Mesendoderm (in vitro differentiated cells): ENCODE measurements at regions not wholly inside any gene's neighbourhood (a gene's known extent, or its start where the extent isn't known, plus 50 kb on each side); places are given as distances from the start of the nearest gene placed in this dataset.
A peak's percentile ranks its signal among the peaks of the same experiment; 100 is the strongest.

Source experiments
- DNase-seq: peaks from one replicate; pipeline ENCODE4 v3.0.0; 2013
- H2AK5ac ChIP-seq: 2 replicates; pipeline ENCODE4 v1.6.1; 2013; ENCODE audit warnings: low read length, inconsistent platforms
- H2BK120ac ChIP-seq: 2 replicates; pipeline ENCODE4 v1.6.1; 2013; ENCODE audit warnings: low read depth, mild to moderate bottlenecking, low read length, moderate library complexity, mixed read lengths
- H2BK15ac ChIP-seq: replicated peaks from 2 replicates; pipeline ENCODE4 v1.6.1; 2013; ENCODE audit warnings: low read depth, mild to moderate bottlenecking, moderate library complexity
- H2BK5ac ChIP-seq: 2 replicates; pipeline ENCODE4 v1.6.1; 2013; ENCODE audit warnings: low read length, inconsistent platforms
- H3K18ac ChIP-seq: 2 replicates; pipeline ENCODE4 v1.6.1; 2013; ENCODE audit warnings: mild to moderate bottlenecking, low read length, mixed read lengths
- H3K23ac ChIP-seq: one replicate; pipeline ENCODE4 v1.6.1; 2013; ENCODE audit warnings: low read length
- H3K27ac ChIP-seq: 2 replicates; pipeline ENCODE4 v1.5.1; 2013; ENCODE audit warnings: low read depth, mild to moderate bottlenecking, inconsistent platforms, low read length, moderate library complexity
- H3K27me3 ChIP-seq: 2 replicates; pipeline ENCODE4 v1.6.1; 2013; ENCODE audit warnings: low read length, control low read depth, mild to moderate bottlenecking, inconsistent platforms; ENCODE audit not compliant: insufficient read depth, poor library complexity
- H3K36me3 ChIP-seq: 2 replicates; pipeline ENCODE4 v1.6.1; 2013; ENCODE audit warnings: low read length, inconsistent platforms; ENCODE audit not compliant: control insufficient read depth, insufficient read depth
- H3K4ac ChIP-seq: one replicate; pipeline ENCODE4 v1.6.1; 2013; ENCODE audit warnings: low read depth, mild to moderate bottlenecking, low read length, moderate library complexity
- H3K4me1 ChIP-seq: 2 replicates; pipeline ENCODE4 v1.6.1; 2013; ENCODE audit warnings: low read depth, low read length, inconsistent platforms; ENCODE audit not compliant: control insufficient read depth
- H3K4me2 ChIP-seq: 2 replicates; pipeline ENCODE4 v1.6.1; 2013; ENCODE audit warnings: low read length
- H3K4me3 ChIP-seq: 2 replicates; pipeline ENCODE4 v1.5.1; 2013; ENCODE audit warnings: mild to moderate bottlenecking, low read length
- H3K56ac ChIP-seq: one replicate; pipeline ENCODE4 v1.6.1; 2013; ENCODE audit warnings: low read length
- H3K79me1 ChIP-seq: 2 replicates; pipeline ENCODE4 v1.6.1; 2013; ENCODE audit warnings: low read length, inconsistent platforms
- H3K79me2 ChIP-seq: 2 replicates; pipeline ENCODE4 v1.6.1; 2013; ENCODE audit warnings: mild to moderate bottlenecking, low read length; ENCODE audit not compliant: control insufficient read depth, insufficient read depth
- H3K9ac ChIP-seq: 2 replicates; pipeline ENCODE4 v1.6.1; 2013; ENCODE audit warnings: low read length, inconsistent platforms
- H4K5ac ChIP-seq: one replicate; pipeline ENCODE4 v1.6.1; 2013; ENCODE audit warnings: low read length
- H4K8ac ChIP-seq: one replicate; pipeline ENCODE4 v1.6.1; 2013; ENCODE audit warnings: low read depth, mild to moderate bottlenecking, control low read depth, low read length, moderate library complexity
- WGBS: extraction: QIAGEN DNeasy Blood & Tissue Kit; methylation state at CpG from one replicate; pipeline ENCODE4 v1.1.7; 2013; ENCODE audit warnings: low lambda C conversion rate, missing lambda C conversion rate; ENCODE audit not compliant: insufficient coverage; ENCODE audit errors: extremely low coverage; 5-methylcytosine and 5-hydroxymethylcytosine counted together

DNA sequence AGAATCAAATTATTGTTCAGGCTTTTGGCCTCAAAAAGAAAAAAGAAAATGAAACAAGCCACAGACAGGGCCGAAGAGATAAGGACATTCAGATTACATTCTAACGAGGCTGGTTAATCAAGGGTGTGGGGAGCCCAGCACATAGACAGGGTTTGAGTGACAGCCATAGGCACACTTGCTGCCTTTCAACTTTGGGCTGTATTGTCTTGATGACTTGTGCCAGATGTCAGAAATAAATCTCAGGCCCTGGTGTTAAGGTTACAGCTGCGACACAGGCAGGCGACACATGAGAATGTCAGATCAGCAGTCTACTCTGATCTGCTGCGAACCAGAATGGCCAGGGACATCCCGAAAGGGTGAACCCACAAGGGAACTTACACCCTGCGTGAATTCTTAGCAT lies 231.2 kb upstream of the ARRDC4 start:
- Histone ChIP-seq H3K18ac (no peak overlapping the region), H3K27ac (no peak overlapping the region), H3K79me2 (no peaks in the 10 kb centered on the region), H3K4me2 (no peak overlapping the region), H2BK120ac (no peak overlapping the region), H3K36me3 (no peaks in the 10 kb centered on the region), H3K4ac (no peak overlapping the region), H4K5ac (no peak overlapping the region), H4K8ac (no peak overlapping the region), H3K56ac (no peak overlapping the region), H3K27me3 (no peaks in the 10 kb centered on the region), H3K4me1 (no peaks in the 10 kb centered on the region), H2AK5ac (no peak overlapping the region), H3K9ac (no peak overlapping the region), H3K4me3 (no peak overlapping the region), H2BK5ac (no peak overlapping the region), H3K79me1 (no peaks in the 10 kb centered on the region), H2BK15ac (no peak overlapping the region), H3K23ac (no peak overlapping the region)
- no peak for DNase-seq
- no CpG with 5 or more reads among the region's 7 CpGs for WGBS

DNA sequence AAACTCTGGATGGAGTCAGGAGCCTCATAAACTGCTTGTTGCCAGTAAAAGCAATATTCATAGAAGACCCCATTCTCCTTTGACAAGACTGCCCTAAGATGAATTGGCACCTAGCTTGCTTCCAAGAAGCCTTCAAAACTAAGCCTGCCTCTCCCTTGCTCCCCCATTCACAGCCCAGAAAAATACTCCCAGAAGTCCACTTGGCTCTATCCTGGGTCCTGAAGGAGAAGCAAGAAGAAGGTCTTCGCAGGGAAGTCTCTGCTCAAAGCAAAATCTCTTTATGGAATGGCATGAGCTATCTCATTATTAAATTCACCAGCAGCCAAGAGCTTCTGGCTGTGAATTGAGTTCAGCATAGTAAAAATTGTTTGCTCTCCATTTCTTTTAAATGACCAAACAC lies 230.2 kb upstream of the ARRDC4 start:
- no peak for DNase-seq
- H3K27ac ChIP-seq: no peak overlapping the region
- H3K4me1 ChIP-seq: no peaks in the 10 kb centered on the region
- H2AK5ac ChIP-seq: no peak overlapping the region
- WGBS: no CpG with 5 or more reads among the region's 1 CpG
- no peaks in the 10 kb centered on the region for H3K27me3 ChIP-seq
- no peaks in the 10 kb centered on the region for H3K79me1 ChIP-seq
- H2BK120ac ChIP-seq: no peak overlapping the region
- H3K4ac ChIP-seq: no peak overlapping the region
- no peak overlapping the region for H3K23ac ChIP-seq
- no peaks in the 10 kb centered on the region for H3K36me3 ChIP-seq
- H2BK5ac ChIP-seq: no peak overlapping the region
- H3K4me2 ChIP-seq: no peak overlapping the region
- no peak overlapping the region for H3K4me3 ChIP-seq
- no peaks in the 10 kb centered on the region for H3K79me2 ChIP-seq
- no peak overlapping the region for H2BK15ac ChIP-seq
- no peak overlapping the region for H4K8ac ChIP-seq
- no peak overlapping the region for H4K5ac ChIP-seq
- H3K18ac ChIP-seq: no peak overlapping the region
- no peak overlapping the region for H3K9ac ChIP-seq
- no peak overlapping the region for H3K56ac ChIP-seq

DNA sequence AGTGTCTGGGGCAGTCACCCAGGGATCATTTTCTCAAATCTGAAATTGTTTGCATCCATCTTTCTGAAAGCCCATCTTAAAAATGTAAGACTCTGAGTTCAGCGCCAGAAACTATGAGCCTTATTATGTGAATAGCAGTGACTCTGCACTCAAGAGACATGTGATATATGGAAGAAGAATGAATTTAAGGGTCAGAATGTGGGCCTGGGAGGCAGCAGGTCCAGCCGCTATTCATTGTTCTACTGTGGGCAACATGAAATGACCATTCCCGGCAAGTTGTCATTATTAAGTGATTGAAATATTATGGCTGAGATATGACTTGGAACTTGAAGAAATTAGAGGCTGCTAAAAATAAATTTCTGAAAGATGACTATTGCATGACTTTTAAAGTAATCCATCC lies 228.6 kb upstream of the ARRDC4 start:
- H3K4me1 ChIP-seq: no peaks in the 10 kb centered on the region
- no peak overlapping the region for H2BK5ac ChIP-seq
- H3K18ac ChIP-seq: no peak overlapping the region
- WGBS: no CpG with 5 or more reads among the region's 3 CpGs
- H2BK120ac ChIP-seq: no peak overlapping the region
- no peak overlapping the region for H2AK5ac ChIP-seq
- no peak overlapping the region for H3K4me2 ChIP-seq
- H3K56ac ChIP-seq: no peak overlapping the region
- no peaks in the 10 kb centered on the region for H3K27me3 ChIP-seq
- no peak overlapping the region for H3K9ac ChIP-seq
- H3K36me3 ChIP-seq: no peaks in the 10 kb centered on the region
- H4K8ac ChIP-seq: no peak overlapping the region
- H2BK15ac ChIP-seq: no peak overlapping the region
- no peaks in the 10 kb centered on the region for H3K79me1 ChIP-seq
- DNase-seq: no peak
- no peak overlapping the region for H4K5ac ChIP-seq
- H3K4me3 ChIP-seq: no peak overlapping the region
- no peak overlapping the region for H3K4ac ChIP-seq
- H3K27ac ChIP-seq: no peak overlapping the region
- no peak overlapping the region for H3K23ac ChIP-seq
- no peaks in the 10 kb centered on the region for H3K79me2 ChIP-seq

DNA sequence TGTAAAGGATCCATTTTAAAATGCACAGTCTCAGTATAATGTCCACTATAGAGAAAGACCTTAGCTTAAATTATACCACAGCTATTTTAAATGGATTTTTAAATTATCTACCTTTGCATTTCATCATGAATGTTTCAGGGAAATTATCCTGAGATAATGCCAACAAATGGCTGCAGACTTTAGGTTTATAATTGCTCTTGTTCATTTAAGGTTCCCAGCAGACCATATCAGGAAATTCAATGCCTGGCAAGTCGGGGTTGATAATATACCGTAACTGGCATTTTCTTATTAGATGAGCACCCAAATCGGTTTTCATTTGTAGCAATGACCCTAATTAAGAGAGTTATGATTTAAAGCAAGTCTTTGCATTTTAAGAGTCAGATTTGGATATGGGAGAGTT lies 227.1 kb upstream of the ARRDC4 start:
- Histone ChIP-seq H3K27ac (no peak overlapping the region), H2BK5ac (no peak overlapping the region), H2BK120ac (no peak overlapping the region), H3K27me3 (no peaks in the 10 kb centered on the region), H3K4ac (no peak overlapping the region), H3K9ac (no peak overlapping the region), H3K36me3 (no peaks in the 10 kb centered on the region), H2BK15ac (no peak overlapping the region), H3K79me1 (no peaks in the 10 kb centered on the region), H3K4me2 (no peak overlapping the region), H3K4me3 (no peak overlapping the region), H4K8ac (no peak overlapping the region), H4K5ac (no peak overlapping the region), H3K56ac (no peak overlapping the region), H3K18ac (no peak overlapping the region), H3K4me1 (no peaks in the 10 kb centered on the region), H2AK5ac (no peak overlapping the region), H3K23ac (no peak overlapping the region), H3K79me2 (no peaks in the 10 kb centered on the region)
- DNase-seq: no peak
- WGBS: no CpG with 5 or more reads among the region's 3 CpGs

DNA sequence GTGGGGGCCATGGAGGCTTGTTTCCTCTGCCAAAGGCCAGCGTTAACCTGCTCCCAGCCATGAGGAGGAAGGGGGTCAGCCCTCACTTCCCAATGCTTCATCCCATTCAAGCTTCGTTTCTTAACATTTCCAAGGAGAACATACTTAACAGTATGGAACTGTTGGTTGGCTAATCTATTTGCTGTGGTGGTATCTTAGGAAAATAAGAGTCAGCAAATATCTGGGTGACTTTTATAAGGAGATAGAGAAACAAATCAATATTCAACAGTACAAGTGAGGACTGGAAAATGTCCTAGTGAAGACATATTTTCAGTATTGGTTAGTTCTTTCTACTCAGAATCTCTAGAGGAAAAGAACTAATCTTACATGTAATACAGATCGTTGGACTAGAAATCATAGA lies 223.8 kb upstream of the ARRDC4 start:
- H3K9ac ChIP-seq: no peak overlapping the region
- no peak overlapping the region for H2BK5ac ChIP-seq
- no peak overlapping the region for H3K27ac ChIP-seq
- no peaks in the 10 kb centered on the region for H3K36me3 ChIP-seq
- H3K4ac ChIP-seq: no peak overlapping the region
- WGBS: no CpG with 5 or more reads among the region's 3 CpGs
- DNase-seq: no peak
- no peak overlapping the region for H2BK15ac ChIP-seq
- H2AK5ac ChIP-seq: no peak overlapping the region
- no peak overlapping the region for H2BK120ac ChIP-seq
- H3K79me1 ChIP-seq: no peaks in the 10 kb centered on the region
- no peaks in the 10 kb centered on the region for H3K79me2 ChIP-seq
- no peak overlapping the region for H3K4me2 ChIP-seq
- H3K18ac ChIP-seq: no peak overlapping the region
- no peaks in the 10 kb centered on the region for H3K27me3 ChIP-seq
- H4K8ac ChIP-seq: no peak overlapping the region
- no peak overlapping the region for H3K4me3 ChIP-seq
- no peak overlapping the region for H4K5ac ChIP-seq
- no peak overlapping the region for H3K23ac ChIP-seq
- H3K56ac ChIP-seq: no peak overlapping the region
- H3K4me1 ChIP-seq: no peaks in the 10 kb centered on the region

DNA sequence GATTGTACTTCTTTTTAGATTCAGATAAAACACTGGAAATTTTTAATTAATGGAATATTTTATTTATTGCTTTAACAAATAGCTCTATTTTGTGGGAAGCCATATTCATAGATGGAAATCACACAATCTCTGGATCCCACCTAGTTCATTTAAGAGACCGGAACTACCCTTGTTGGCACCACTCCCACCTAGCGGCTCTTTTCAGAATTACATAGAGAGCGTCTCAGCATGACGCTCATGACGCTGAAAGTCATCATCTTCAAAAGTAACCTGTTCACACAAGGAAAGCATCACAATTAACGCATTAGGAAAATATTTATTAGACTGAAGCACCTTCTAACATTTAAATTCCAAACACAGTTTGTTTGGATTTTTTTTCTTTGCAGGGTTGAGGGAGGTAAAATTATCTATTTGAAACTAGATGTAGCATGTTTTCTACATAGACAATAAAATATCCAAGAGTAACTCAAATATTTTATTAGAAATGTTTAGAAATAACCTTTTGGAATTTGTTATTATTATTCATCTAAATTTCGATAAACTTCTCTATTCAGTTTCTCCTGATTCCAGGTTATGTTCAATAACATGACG lies 214.9 kb upstream of the ARRDC4 start:
- no peak overlapping the region for H3K9ac ChIP-seq
- H3K18ac ChIP-seq: no peak overlapping the region
- H3K4me1 ChIP-seq: no peaks in the 10 kb centered on the region
- no peak overlapping the region for H3K4me2 ChIP-seq
- H2AK5ac ChIP-seq: no peak overlapping the region
- no peaks in the 10 kb centered on the region for H3K36me3 ChIP-seq
- H4K8ac ChIP-seq: no peak overlapping the region
- DNase-seq: peak; percentile 61
- H3K79me2 ChIP-seq: no peaks in the 10 kb centered on the region
- H3K79me1 ChIP-seq: no peaks in the 10 kb centered on the region
- no peak overlapping the region for H3K27ac ChIP-seq
- no CpG with 5 or more reads among the region's 8 CpGs for WGBS
- H4K5ac ChIP-seq: no peak overlapping the region
- no peak overlapping the region for H3K4ac ChIP-seq
- H3K27me3 ChIP-seq: no peaks in the 10 kb centered on the region
- H3K56ac ChIP-seq: no peak overlapping the region
- H2BK15ac ChIP-seq: no peak overlapping the region
- H2BK120ac ChIP-seq: no peak overlapping the region
- H3K23ac ChIP-seq: no peak overlapping the region
- no peak overlapping the region for H2BK5ac ChIP-seq
- H3K4me3 ChIP-seq: no peak overlapping the region
